Endodermal cell (in vitro differentiated cells): ENCODE measurements at regions not wholly inside any gene's neighbourhood (a gene's known extent, or its start where the extent isn't known, plus 50 kb on each side); places are given as distances from the start of the nearest gene placed in this dataset.

Source experiments
- DNase-seq: peaks from one replicate; pipeline ENCODE4 v3.0.0-alpha.2; 2017
- H3K27ac ChIP-seq: 2 replicates; pipeline ENCODE4 v1.5.1; 2013; ENCODE audit warnings: mild to moderate bottlenecking, low read depth, low read length, moderate library complexity
- H3K27me3 ChIP-seq: 2 replicates; pipeline ENCODE4 v1.6.1; 2013; ENCODE audit warnings: mild to moderate bottlenecking, low read length, moderate library complexity; ENCODE audit not compliant: insufficient read depth, control insufficient read depth, poor library complexity, severe bottlenecking
- H3K36me3 ChIP-seq: 2 replicates; pipeline ENCODE4 v1.7.0; 2013; ENCODE audit warnings: mild to moderate bottlenecking, low read length, moderate library complexity; ENCODE audit not compliant: control insufficient read depth, insufficient read depth
- H3K4me1 ChIP-seq: one replicate; pipeline ENCODE4 v1.7.0; 2013; ENCODE audit warnings: low read length; ENCODE audit not compliant: control insufficient read depth, insufficient read depth
- H3K4me3 ChIP-seq: 2 replicates; pipeline ENCODE4 v1.5.1; 2013; ENCODE audit warnings: mild to moderate bottlenecking, low read length, moderate library complexity
- H3K9ac ChIP-seq: 2 replicates; pipeline ENCODE4 v1.6.1; 2013; ENCODE audit warnings: mild to moderate bottlenecking, low read length, moderate library complexity; ENCODE audit not compliant: poor library complexity, severe bottlenecking; ENCODE audit errors: extremely low read depth
- H3K9me3 ChIP-seq: 2 replicates; pipeline ENCODE4 v1.6.1; 2013; ENCODE audit warnings: mild to moderate bottlenecking, low read length, moderate library complexity; ENCODE audit not compliant: control insufficient read depth
- H3K27ac Mint-ChIP-seq: 2 replicates; pipeline ENCODE4 v1.8.0; 2020; ENCODE audit warnings: mixed read lengths
- H3K27me3 Mint-ChIP-seq: 2 replicates; pipeline ENCODE4 v1.8.0; 2021; ENCODE audit warnings: mild to moderate bottlenecking, mixed read lengths; ENCODE audit not compliant: insufficient read depth
- H3K36me3 Mint-ChIP-seq: 2 replicates; pipeline ENCODE4 v1.8.0; 2020; ENCODE audit warnings: low read depth, mixed read lengths
- H3K4me1 Mint-ChIP-seq: 2 replicates; pipeline ENCODE4 v1.8.0; 2020; ENCODE audit warnings: mixed read lengths
- H3K4me3 Mint-ChIP-seq: 2 replicates; pipeline ENCODE4 v1.8.0; 2020; ENCODE audit warnings: mild to moderate bottlenecking, moderate library complexity, mixed read lengths
- H3K9me3 Mint-ChIP-seq: 2 replicates; pipeline ENCODE4 v1.8.0; 2020; ENCODE audit warnings: mild to moderate bottlenecking, mixed read lengths
- WGBS, 2 experiments: methylation state at CpG; one replicate each; pipeline versions ENCODE4 v1.1.5 to v1.1.7; 2013; ENCODE audit warnings: missing lambda C conversion rate in 2 of 2, mixed read lengths in 1 of 2; ENCODE audit not compliant: insufficient coverage in 1 of 2, insufficient read length in 1 of 2; 5-methylcytosine and 5-hydroxymethylcytosine counted together
- TF ChIP-seq, protein P1 (sequence below): fragments of 200-600 bp; sonication (generic); conservative IDR thresholded peaks from 2 replicates; pipeline ENCODE4 v1.5.0; 2021; ENCODE audit warnings: antibody characterized with exemption, mild to moderate bottlenecking

DNA sequence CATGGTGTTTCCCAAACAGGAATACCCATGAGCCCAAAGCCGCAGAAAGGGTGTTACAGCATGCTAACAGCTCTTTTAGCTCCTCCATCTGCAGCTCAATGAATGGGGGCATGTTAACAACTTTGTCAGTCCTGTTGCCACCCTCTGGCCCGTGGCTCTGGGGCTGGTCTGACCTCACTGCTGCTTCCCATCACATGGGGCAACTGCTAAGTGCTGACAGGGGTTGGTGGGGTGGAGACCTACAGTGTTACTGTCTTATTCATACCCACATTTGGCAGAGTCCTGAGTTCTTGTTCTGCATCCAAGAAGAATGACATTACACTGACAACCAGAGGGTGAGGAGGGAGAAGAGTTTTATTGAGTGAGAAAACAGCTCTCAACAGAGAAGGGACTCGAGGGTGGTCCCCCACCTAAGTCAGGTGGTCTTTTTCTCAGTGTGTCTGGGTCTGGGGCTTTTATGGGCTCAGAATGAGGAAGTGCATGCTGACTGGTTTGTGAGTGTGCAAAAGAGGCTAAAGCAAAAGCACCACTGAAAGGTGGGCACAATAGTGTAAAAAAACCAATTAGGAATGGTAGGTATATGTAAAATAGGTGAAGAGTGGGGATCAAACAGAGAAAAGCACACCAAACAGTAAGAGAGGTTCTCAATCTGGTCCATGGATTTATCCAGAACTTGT is 1952.0 kb upstream of the PCDH20 start:
- Mint-ChIP-seq H3K4me3 (no peak overlapping the region), H3K9me3 (no peaks in the 10 kb centered on the region), H3K27me3 (no peaks in the 10 kb centered on the region), H3K27ac (no peak overlapping the region), H3K36me3 (no peaks in the 10 kb centered on the region), H3K4me1 (peaks cover 2% of the 10 kb centered on the region)
- peaks cover 8% of the 10 kb centered on the region for H3K9me3 ChIP-seq
- H3K27me3 ChIP-seq: no peaks in the 10 kb centered on the region
- TF ChIP-seq, protein P1, sequence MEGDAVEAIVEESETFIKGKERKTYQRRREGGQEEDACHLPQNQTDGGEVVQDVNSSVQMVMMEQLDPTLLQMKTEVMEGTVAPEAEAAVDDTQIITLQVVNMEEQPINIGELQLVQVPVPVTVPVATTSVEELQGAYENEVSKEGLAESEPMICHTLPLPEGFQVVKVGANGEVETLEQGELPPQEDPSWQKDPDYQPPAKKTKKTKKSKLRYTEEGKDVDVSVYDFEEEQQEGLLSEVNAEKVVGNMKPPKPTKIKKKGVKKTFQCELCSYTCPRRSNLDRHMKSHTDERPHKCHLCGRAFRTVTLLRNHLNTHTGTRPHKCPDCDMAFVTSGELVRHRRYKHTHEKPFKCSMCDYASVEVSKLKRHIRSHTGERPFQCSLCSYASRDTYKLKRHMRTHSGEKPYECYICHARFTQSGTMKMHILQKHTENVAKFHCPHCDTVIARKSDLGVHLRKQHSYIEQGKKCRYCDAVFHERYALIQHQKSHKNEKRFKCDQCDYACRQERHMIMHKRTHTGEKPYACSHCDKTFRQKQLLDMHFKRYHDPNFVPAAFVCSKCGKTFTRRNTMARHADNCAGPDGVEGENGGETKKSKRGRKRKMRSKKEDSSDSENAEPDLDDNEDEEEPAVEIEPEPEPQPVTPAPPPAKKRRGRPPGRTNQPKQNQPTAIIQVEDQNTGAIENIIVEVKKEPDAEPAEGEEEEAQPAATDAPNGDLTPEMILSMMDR: no peak
- no peaks in the 10 kb centered on the region for H3K4me1 ChIP-seq
- peak; percentile 48 for DNase-seq
- no peaks in the 10 kb centered on the region for H3K36me3 ChIP-seq
- no peak overlapping the region for H3K4me3 ChIP-seq
- H3K9ac ChIP-seq: no peak overlapping the region
- 89 to 90% methylated on average over 2 to 3 of the region's 3 CpGs for WGBS, 2 experiments
- no peak overlapping the region for H3K27ac ChIP-seq

DNA sequence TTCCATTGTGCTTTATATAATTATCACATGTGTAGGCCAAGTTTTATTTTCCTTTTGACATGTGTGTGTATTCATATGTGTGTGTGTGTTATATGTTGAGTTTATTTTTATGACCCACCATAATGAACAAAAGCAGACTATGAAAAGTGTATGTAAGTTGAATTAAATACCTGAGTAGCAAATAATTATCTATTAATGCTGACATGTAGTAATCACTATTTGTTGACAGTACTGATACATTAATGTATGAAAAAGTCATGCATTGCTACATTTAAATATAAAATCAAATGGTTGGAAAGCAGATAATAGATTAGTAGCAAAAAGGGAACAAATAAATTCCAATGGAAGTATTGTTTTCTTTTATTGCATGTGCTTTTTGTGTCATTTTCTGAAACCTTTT is 1948.5 kb upstream of the PCDH20 start:
- no peak for DNase-seq
- Mint-ChIP-seq H3K4me3 (no peak overlapping the region), H3K27ac (no peak overlapping the region), H3K9me3 (no peaks in the 10 kb centered on the region), H3K27me3 (no peaks in the 10 kb centered on the region), H3K4me1 (peaks cover 2% of the 10 kb centered on the region), H3K36me3 (no peaks in the 10 kb centered on the region)
- Histone ChIP-seq H3K4me3 (no peak overlapping the region), H3K9ac (no peak overlapping the region), H3K36me3 (no peaks in the 10 kb centered on the region), H3K27ac (no peak overlapping the region), H3K27me3 (no peaks in the 10 kb centered on the region), H3K9me3 (peaks cover 8% of the 10 kb centered on the region), H3K4me1 (no peaks in the 10 kb centered on the region)
- TF ChIP-seq, protein P1: no peak

DNA sequence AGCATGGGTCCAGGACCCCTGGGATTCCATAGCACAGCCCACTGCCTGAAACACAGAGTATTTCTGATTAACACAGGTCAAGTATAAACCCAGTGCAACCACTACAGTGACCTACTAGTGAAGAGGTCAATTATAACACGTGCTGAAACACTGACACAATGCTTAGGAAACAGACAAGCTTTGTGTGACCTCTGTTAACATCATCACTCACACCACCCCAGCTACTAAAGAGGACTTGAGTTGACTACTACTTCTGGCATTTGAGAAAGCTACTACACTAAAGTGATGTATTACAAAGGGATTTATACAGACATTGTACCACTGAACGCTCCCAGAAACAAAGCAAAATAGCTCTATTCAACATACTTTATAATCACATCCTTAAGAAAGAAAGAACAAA is 1935.9 kb upstream of the PCDH20 start:
- Histone ChIP-seq H3K27me3 (no peaks in the 10 kb centered on the region), H3K27ac (no peak overlapping the region), H3K36me3 (no peaks in the 10 kb centered on the region), H3K4me1 (no peaks in the 10 kb centered on the region), H3K4me3 (no peak overlapping the region), H3K9me3 (no peaks in the 10 kb centered on the region), H3K9ac (no peak overlapping the region)
- Mint-ChIP-seq H3K4me1 (no peaks in the 10 kb centered on the region), H3K27me3 (no peaks in the 10 kb centered on the region), H3K27ac (no peak overlapping the region), H3K4me3 (no peak overlapping the region), H3K9me3 (no peaks in the 10 kb centered on the region), H3K36me3 (no peaks in the 10 kb centered on the region)
- TF ChIP-seq, protein P1: no peak
- 94% methylated on average over 2 of the region's 2 CpGs; no CpG with 5 or more reads in 1 of the 2 experiments for WGBS, 2 experiments
- DNase-seq: no peak
